Uterus (tissue), 2 donors: ENCODE measurements at regions not wholly inside any gene's neighbourhood (a gene's known extent, or its start where the extent isn't known, plus 50 kb on each side); places are given as distances from the start of the nearest gene placed in this dataset.

ENCODE experiments used
- CTCF ChIP-seq, 4 experiments: fragments of 200-600 bp in 2 of 4; fragments of 450-650 bp in 2 of 4; sonication (generic) in 2 of 4; IDR thresholded peaks; one replicate each; pipeline ENCODE4 v1.5.1; 2016 to 2019; ENCODE audit warnings: antibody characterized with exemption in 4 of 4, mild to moderate bottlenecking in 2 of 4, moderate library complexity in 1 of 4
- POLR2A ChIP-seq, 2 donors: fragments of 450-650 bp; IDR thresholded peaks; one replicate each; pipeline ENCODE4 v1.6.1; 2016; ENCODE audit warnings: antibody characterized with exemption in 2 of 2, mild to moderate bottlenecking in 1 of 2, moderate library complexity in 1 of 2

GRCh38 chr13:71309905-71310304 lies 557.1 kb downstream of the DACH1 start:
- TF ChIP-seq CTCF (IDR thresholded peaks at IDR 0.05), result no peak
- no peak for TF ChIP-seq POLR2A (IDR thresholded peaks at IDR 0.05)
